Activated B cell treated with CpG ODN at 0.5 μM for 24 hours (primary cell): ENCODE measurements at regions not wholly inside any gene's neighbourhood (a gene's known extent, or its start where the extent isn't known, plus 50 kb on each side); places are given as distances from the start of the nearest gene placed in this dataset.

Source experiments
- ATAC-seq: fragments of 200-7000 bp; cut with Tn5 transposase; one replicate; pipeline ENCODE4 v1.10.0; 2021; ENCODE audit warnings: low read depth, mild to moderate bottlenecking, moderate library complexity
- CTCF ChIA-PET: fragments of 350-600 bp; sonication (Branson Sonifier 250); formaldehyde crosslinking; loops from one replicate; lab custom pipeline; 2021; ENCODE audit warnings: antibody characterized with exemption; lab: Charles Lee
- POLR2A ChIA-PET: fragments of 350-600 bp; sonication (Branson Sonifier 250); formaldehyde crosslinking; loops from one replicate; lab custom pipeline; 2021; ENCODE audit warnings: antibody characterized with exemption; lab: Charles Lee
- DNase-seq: peaks from one replicate; pipeline ENCODE4 v3.0.0; 2022
- H3K27ac Mint-ChIP-seq: one replicate; pipeline ENCODE4 v1.8.0; 2020; ENCODE audit warnings: mixed read lengths
- H3K27me3 Mint-ChIP-seq: one replicate; pipeline ENCODE4 v1.8.0; 2021; ENCODE audit warnings: mixed read lengths
- H3K36me3 Mint-ChIP-seq: one replicate; pipeline ENCODE4 v1.8.0; 2021; ENCODE audit warnings: low read depth, mixed read lengths
- H3K4me1 Mint-ChIP-seq: one replicate; pipeline ENCODE4 v1.8.0; 2021; ENCODE audit warnings: mixed read lengths
- H3K4me3 Mint-ChIP-seq: one replicate; pipeline ENCODE4 v1.8.0; 2020; ENCODE audit warnings: mild to moderate bottlenecking, mixed read lengths
- H3K9me3 Mint-ChIP-seq: one replicate; pipeline ENCODE4 v1.8.0; 2020; ENCODE audit warnings: mixed read lengths
- intact Hi-C: fragments of 100-400 bp; cut with micrococcal nuclease; formaldehyde crosslinking; loops from one replicate; pipeline ENCODE4 v1.15.1; 2024
- TF ChIP-seq, protein P1 (sequence below): fragments of 200-600 bp; IDR thresholded peaks from one replicate; pipeline ENCODE4 v1.8.0; 2022; ENCODE audit warnings: antibody characterized with exemption, mild to moderate bottlenecking

- no peak overlapping the region for H3K27ac Mint-ChIP-seq
- peaks cover 7% of the 10 kb centered on the region for H3K9me3 Mint-ChIP-seq
- H3K36me3 Mint-ChIP-seq = no peaks in the 10 kb centered on the region
- POLR2A ChIA-PET = no interaction called here
- no peaks in the 10 kb centered on the region for H3K27me3 Mint-ChIP-seq
- no peak for ATAC-seq
- TF ChIP-seq, protein P1, sequence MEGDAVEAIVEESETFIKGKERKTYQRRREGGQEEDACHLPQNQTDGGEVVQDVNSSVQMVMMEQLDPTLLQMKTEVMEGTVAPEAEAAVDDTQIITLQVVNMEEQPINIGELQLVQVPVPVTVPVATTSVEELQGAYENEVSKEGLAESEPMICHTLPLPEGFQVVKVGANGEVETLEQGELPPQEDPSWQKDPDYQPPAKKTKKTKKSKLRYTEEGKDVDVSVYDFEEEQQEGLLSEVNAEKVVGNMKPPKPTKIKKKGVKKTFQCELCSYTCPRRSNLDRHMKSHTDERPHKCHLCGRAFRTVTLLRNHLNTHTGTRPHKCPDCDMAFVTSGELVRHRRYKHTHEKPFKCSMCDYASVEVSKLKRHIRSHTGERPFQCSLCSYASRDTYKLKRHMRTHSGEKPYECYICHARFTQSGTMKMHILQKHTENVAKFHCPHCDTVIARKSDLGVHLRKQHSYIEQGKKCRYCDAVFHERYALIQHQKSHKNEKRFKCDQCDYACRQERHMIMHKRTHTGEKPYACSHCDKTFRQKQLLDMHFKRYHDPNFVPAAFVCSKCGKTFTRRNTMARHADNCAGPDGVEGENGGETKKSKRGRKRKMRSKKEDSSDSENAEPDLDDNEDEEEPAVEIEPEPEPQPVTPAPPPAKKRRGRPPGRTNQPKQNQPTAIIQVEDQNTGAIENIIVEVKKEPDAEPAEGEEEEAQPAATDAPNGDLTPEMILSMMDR = no peak
- CTCF ChIA-PET = no interaction called here
- no peak overlapping the region for H3K4me3 Mint-ChIP-seq
- no peak for DNase-seq
- no peaks in the 10 kb centered on the region for H3K4me1 Mint-ChIP-seq
- intact Hi-C loops = no loop called here
Observed at GRCh38 chr13:63684822-63685221, 2269.2 kb upstream of the PCDH20 start.

- DNase-seq (no peak), ATAC-seq (no peak)
- CTCF ChIA-PET = no interaction called here
- H3K27ac Mint-ChIP-seq = no peak overlapping the region
- H3K9me3 Mint-ChIP-seq = peaks cover 4% of the 10 kb centered on the region
- intact Hi-C loops = no loop called here
- TF ChIP-seq, protein P1 = no peak
- H3K27me3 Mint-ChIP-seq = no peaks in the 10 kb centered on the region
- H3K4me3 Mint-ChIP-seq = no peak overlapping the region
- POLR2A ChIA-PET = no interaction called here
- H3K4me1 Mint-ChIP-seq = no peaks in the 10 kb centered on the region
- H3K36me3 Mint-ChIP-seq = no peaks in the 10 kb centered on the region
Observed at GRCh38 chr13:63680704-63681103, 2265.1 kb upstream of the PCDH20 start.

GRCh38 chr13:63671296-63671695 is 2255.6 kb upstream of the PCDH20 start:
- H3K9me3 Mint-ChIP-seq = no peaks in the 10 kb centered on the region
- no peaks in the 10 kb centered on the region for H3K27me3 Mint-ChIP-seq
- intact Hi-C loops = no loop called here
- ATAC-seq = no peak
- ChIA-PET POLR2A (no interaction called here), CTCF (no interaction called here)
- no peak overlapping the region for H3K27ac Mint-ChIP-seq
- TF ChIP-seq, protein P1 = no peak
- no peaks in the 10 kb centered on the region for H3K4me1 Mint-ChIP-seq
- DNase-seq = no peak
- H3K4me3 Mint-ChIP-seq = no peak overlapping the region
- H3K36me3 Mint-ChIP-seq = no peaks in the 10 kb centered on the region

DNA sequence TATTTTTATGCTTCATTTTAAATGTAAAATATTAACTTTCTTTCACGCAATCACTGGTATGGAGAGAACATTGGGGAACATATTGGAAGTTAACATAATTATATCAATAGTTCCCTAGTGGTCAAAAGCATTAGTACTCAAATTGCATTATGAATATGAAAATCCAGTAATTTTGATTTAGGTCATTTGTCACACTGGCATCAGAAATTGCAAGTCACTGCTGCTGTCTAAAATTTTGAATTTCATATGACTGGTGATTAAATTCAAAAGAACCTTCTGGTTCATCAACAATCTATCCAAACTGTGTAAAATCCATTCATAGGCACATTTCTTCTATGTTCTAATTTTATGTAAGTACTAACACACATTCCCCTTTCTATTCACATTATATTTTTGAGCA is 2235.7 kb upstream of the PCDH20 start:
- H3K27ac Mint-ChIP-seq = no peak overlapping the region
- DNase-seq (no peak), ATAC-seq (no peak)
- ChIA-PET CTCF (no interaction called here), POLR2A (no interaction called here)
- intact Hi-C loops = no loop called here
- H3K36me3 Mint-ChIP-seq = no peaks in the 10 kb centered on the region
- H3K27me3 Mint-ChIP-seq = no peaks in the 10 kb centered on the region
- TF ChIP-seq, protein P1 = no peak
- H3K4me3 Mint-ChIP-seq = no peak overlapping the region
- H3K4me1 Mint-ChIP-seq = no peaks in the 10 kb centered on the region
- H3K9me3 Mint-ChIP-seq = peaks cover 10% of the 10 kb centered on the region

GRCh38 chr13:63643543-63643942 is 2227.9 kb upstream of the PCDH20 start:
- POLR2A ChIA-PET = no interaction called here

More at GRCh38 chr13:63643543-63643942, 2227.9 kb upstream of the PCDH20 start:
- no peaks in the 10 kb centered on the region for H3K27me3 Mint-ChIP-seq
- intact Hi-C loops = no loop called here
- no peak overlapping the region for H3K4me3 Mint-ChIP-seq
- CTCF ChIA-PET = no interaction called here
- no peaks in the 10 kb centered on the region for H3K4me1 Mint-ChIP-seq
- ATAC-seq (no peak), DNase-seq (no peak)
- TF ChIP-seq, protein P1 = no peak
- no peak overlapping the region for H3K27ac Mint-ChIP-seq
- no peaks in the 10 kb centered on the region for H3K36me3 Mint-ChIP-seq
- peaks cover 2% of the 10 kb centered on the region for H3K9me3 Mint-ChIP-seq
